Thymus (tissue), 11 donors: ENCODE measurements at regions not wholly inside any gene's neighbourhood (a gene's known extent, or its start where the extent isn't known, plus 50 kb on each side); places are given as distances from the start of the nearest gene placed in this dataset.

Experiments used
- DNase-seq, 9 donors: peaks; one replicate each; pipeline ENCODE4 v3.0.0-alpha.2; 2013; ENCODE audit warnings: low spot score in 9 of 9, low read depth in 6 of 9, missing footprints in 1 of 9
- H3K27ac ChIP-seq, 2 donors: one replicate each; pipeline ENCODE4 v1.5.1; 2013; ENCODE audit warnings: control low read depth in 1 of 2, low read depth in 1 of 2, low read length in 1 of 2, mild to moderate bottlenecking in 1 of 2, moderate library complexity in 1 of 2
- H3K27me3 ChIP-seq, 2 donors: one replicate each; pipeline ENCODE4 v1.5.1; 2013; ENCODE audit warnings: low read length in 1 of 2; ENCODE audit not compliant: control insufficient read depth in 2 of 2, insufficient read depth in 1 of 2
- H3K36me3 ChIP-seq, 2 donors: one replicate each; pipeline ENCODE4 v1.5.1; 2013; ENCODE audit warnings: low read length in 1 of 2, mild to moderate bottlenecking in 1 of 2, moderate library complexity in 1 of 2; ENCODE audit not compliant: control insufficient read depth in 2 of 2, insufficient read depth in 2 of 2
- H3K4me1 ChIP-seq, 2 donors: one replicate each; pipeline ENCODE4 v1.5.1; 2013; ENCODE audit warnings: low read length in 2 of 2; ENCODE audit not compliant: control insufficient read depth in 2 of 2, insufficient read depth in 2 of 2
- H3K4me3 ChIP-seq, 2 donors: one replicate each; pipeline ENCODE4 v1.5.1; 2013; ENCODE audit warnings: low read length in 2 of 2, control low read depth in 1 of 2, mild to moderate bottlenecking in 1 of 2
- H3K9me3 ChIP-seq, 2 donors: one replicate each; pipeline ENCODE4 v1.5.1; 2013; ENCODE audit warnings: low read length in 1 of 2, mild to moderate bottlenecking in 1 of 2; ENCODE audit not compliant: control insufficient read depth in 2 of 2, insufficient read depth in 1 of 2
- WGBS: extraction: QIAGEN DNeasy Blood & Tissue Kit; methylation state at CpG from one replicate; pipeline ENCODE4 v1.1.7; 2013; 5-methylcytosine and 5-hydroxymethylcytosine counted together
- donor health status: healthy.

- Histone ChIP-seq H3K27ac (no peak overlapping the region), H3K9me3 (no peaks in the 10 kb centered on the region), H3K4me1 (no peaks in the 10 kb centered on the region), H3K27me3 (no peaks in the 10 kb centered on the region), H3K36me3 (no peaks in the 10 kb centered on the region), H3K4me3 (no peak overlapping the region)
- DNase-seq = no peak
- 79% methylated on average over 1 of the region's 1 CpG for WGBS
Measured at GRCh38 chr12:75842090-75842489, 189.5 kb downstream of the PHLDA1 start.

GRCh38 chr12:75840994-75841355 lies 190.6 kb downstream of the PHLDA1 start:
- no peak overlapping the region for H3K27ac ChIP-seq
- no peak overlapping the region for H3K4me3 ChIP-seq
- no peaks in the 10 kb centered on the region for H3K9me3 ChIP-seq
- H3K4me1 ChIP-seq = no peaks in the 10 kb centered on the region
- 95% methylated on average over 3 of the region's 3 CpGs for WGBS
- H3K27me3 ChIP-seq = no peaks in the 10 kb centered on the region
- no peaks in the 10 kb centered on the region for H3K36me3 ChIP-seq
- no peak for DNase-seq

GRCh38 chr12:75838309-75838708 lies 193.3 kb downstream of the PHLDA1 start:
- no peaks in the 10 kb centered on the region for H3K4me1 ChIP-seq
- DNase-seq = no peak
- no peaks in the 10 kb centered on the region for H3K27me3 ChIP-seq
- no peaks in the 10 kb centered on the region for H3K9me3 ChIP-seq
- H3K4me3 ChIP-seq = no peak overlapping the region
- no peaks in the 10 kb centered on the region for H3K36me3 ChIP-seq
- WGBS = 78% methylated on average over 3 of the region's 3 CpGs
- H3K27ac ChIP-seq = no peak overlapping the region

GRCh38 chr12:75837700-75838099 lies 193.9 kb downstream of the PHLDA1 start:
- no peak for DNase-seq
- no peaks in the 10 kb centered on the region for H3K27me3 ChIP-seq
- no peaks in the 10 kb centered on the region for H3K36me3 ChIP-seq
- no peaks in the 10 kb centered on the region for H3K4me1 ChIP-seq
- 87% methylated on average over 2 of the region's 2 CpGs for WGBS
- H3K4me3 ChIP-seq = no peak overlapping the region
- H3K27ac ChIP-seq = no peak overlapping the region
- H3K9me3 ChIP-seq = no peaks in the 10 kb centered on the region

- Histone ChIP-seq H3K9me3 (no peaks in the 10 kb centered on the region), H3K4me1 (no peaks in the 10 kb centered on the region), H3K36me3 (no peaks in the 10 kb centered on the region), H3K27me3 (no peaks in the 10 kb centered on the region), H3K27ac (no peak overlapping the region), H3K4me3 (no peak overlapping the region)
- no peak for DNase-seq
Measured at GRCh38 chr12:75836533-75836932, 195.0 kb downstream of the PHLDA1 start.

- Histone ChIP-seq H3K27me3 (no peaks in the 10 kb centered on the region), H3K27ac (no peak overlapping the region), H3K4me1 (no peaks in the 10 kb centered on the region), H3K9me3 (no peaks in the 10 kb centered on the region), H3K4me3 (no peak overlapping the region), H3K36me3 (no peaks in the 10 kb centered on the region)
- WGBS = 90% methylated on average over 3 of the region's 3 CpGs
- DNase-seq = no peak
Measured at GRCh38 chr12:75834591-75834990, 197.0 kb downstream of the PHLDA1 start.

- 66% methylated on average over 3 of the region's 3 CpGs for WGBS
- Histone ChIP-seq H3K4me1 (no peaks in the 10 kb centered on the region), H3K4me3 (no peak overlapping the region), H3K27ac (no peak overlapping the region), H3K36me3 (no peaks in the 10 kb centered on the region), H3K27me3 (no peaks in the 10 kb centered on the region), H3K9me3 (no peaks in the 10 kb centered on the region)
- no peak for DNase-seq
Measured at GRCh38 chr12:75833268-75833667, 198.3 kb downstream of the PHLDA1 start.

GRCh38 chr12:75831402-75831801 lies 200.2 kb downstream of the PHLDA1 start:
- 68% methylated on average over 2 of the region's 2 CpGs for WGBS
- no peaks in the 10 kb centered on the region for H3K27me3 ChIP-seq
- no peaks in the 10 kb centered on the region for H3K9me3 ChIP-seq
- H3K27ac ChIP-seq = no peak overlapping the region
- H3K4me1 ChIP-seq = no peaks in the 10 kb centered on the region
- DNase-seq = no peak
- no peaks in the 10 kb centered on the region for H3K36me3 ChIP-seq
- no peak overlapping the region for H3K4me3 ChIP-seq

- H3K4me3 ChIP-seq = no peak overlapping the region
- WGBS = 95% methylated on average over 3 of the region's 3 CpGs
- no peaks in the 10 kb centered on the region for H3K36me3 ChIP-seq
- H3K9me3 ChIP-seq = no peaks in the 10 kb centered on the region
- no peak overlapping the region for H3K27ac ChIP-seq
- H3K4me1 ChIP-seq = no peaks in the 10 kb centered on the region
- no peaks in the 10 kb centered on the region for H3K27me3 ChIP-seq
- no peak for DNase-seq
Measured at GRCh38 chr12:75827061-75827460, 204.5 kb downstream of the PHLDA1 start.

- H3K36me3 ChIP-seq = no peaks in the 10 kb centered on the region
- no peak overlapping the region for H3K4me3 ChIP-seq
- no peak for DNase-seq
- no peaks in the 10 kb centered on the region for H3K9me3 ChIP-seq
- H3K27me3 ChIP-seq = no peaks in the 10 kb centered on the region
- no peak overlapping the region for H3K27ac ChIP-seq
- H3K4me1 ChIP-seq = no peaks in the 10 kb centered on the region
- WGBS = 48% methylated on average over 4 of the region's 4 CpGs
Measured at GRCh38 chr12:75825686-75826085, 205.9 kb downstream of the PHLDA1 start.
